NCI-H748 treated with DMSO at 0.1 percent for 48 hours (cell line): ENCODE measurements at regions not wholly inside any gene's neighbourhood (a gene's known extent, or its start where the extent isn't known, plus 50 kb on each side); places are given as distances from the start of the nearest gene placed in this dataset.
A peak's percentile ranks its signal among the peaks of the same experiment; 100 is the strongest.
"Not testable (repeated sequence)": the region's sequence is repeated elsewhere in the genome, so short reads cannot be mapped to it uniquely, and the experiment has no call there.

Source experiments
- DNase-seq: peaks from one replicate; lab custom pipeline; 2025; lab: John Stamatoyannopoulos, UW

DNA sequence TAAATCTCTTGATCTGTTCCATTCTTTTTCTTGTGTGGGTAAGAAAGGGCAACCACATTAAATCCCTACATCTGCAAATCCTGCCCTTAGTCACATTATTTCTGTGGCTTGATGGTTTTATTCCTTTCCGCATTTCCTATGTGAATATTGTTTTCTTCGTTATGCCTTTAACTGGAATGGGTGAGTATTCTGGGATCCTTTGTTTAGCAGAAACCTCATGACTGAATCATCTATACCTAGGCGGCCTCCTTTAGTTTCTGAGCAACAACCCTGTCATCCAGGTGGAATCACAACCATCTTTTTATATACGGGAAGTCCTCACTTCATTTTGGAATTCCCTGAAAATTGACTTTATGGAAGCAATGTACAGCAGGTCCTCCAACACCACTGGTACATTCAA lies 409.5 kb downstream of the DIRAS2 start:
- not testable (repeated sequence) for DNase-seq

DNA sequence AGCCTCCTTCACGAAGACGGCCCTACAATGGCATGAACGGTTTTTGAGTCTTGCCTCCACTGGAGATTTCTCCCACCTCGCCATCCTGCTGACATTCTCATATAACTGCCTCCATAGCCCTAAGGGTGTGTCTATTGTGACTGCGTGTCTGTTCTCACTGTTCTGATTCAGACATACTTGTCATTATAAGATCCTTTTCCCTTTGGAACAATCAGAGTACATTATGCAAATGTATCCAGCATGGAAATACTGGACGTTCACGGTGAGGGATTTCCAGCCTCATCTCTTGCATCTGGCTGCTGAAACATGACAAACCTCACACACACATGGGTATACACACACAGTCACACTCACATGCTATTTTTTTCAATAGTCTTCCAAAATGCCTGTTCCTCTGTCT lies 402.1 kb downstream of the DIRAS2 start:
- DNase-seq = no peak

DNA sequence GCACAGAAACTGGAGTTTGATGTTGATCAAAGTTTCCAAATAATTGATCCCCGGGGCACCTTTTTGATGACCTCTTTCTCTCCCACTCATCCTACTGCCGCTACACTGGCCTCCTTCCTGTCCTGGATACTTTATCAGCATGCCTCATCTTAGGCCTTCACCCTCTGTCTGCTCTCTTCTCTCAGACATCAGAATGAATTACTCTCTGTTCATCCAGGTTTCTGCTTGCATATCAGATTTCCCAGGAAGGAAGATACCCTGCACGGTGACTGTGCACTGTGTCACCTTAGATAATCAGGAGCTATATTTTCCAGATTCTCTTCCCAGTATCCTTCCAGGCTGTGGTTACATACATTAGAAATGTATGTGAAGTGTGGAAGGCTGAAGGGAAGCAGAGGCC lies 397.0 kb downstream of the DIRAS2 start:
- DNase-seq = no peak

DNA sequence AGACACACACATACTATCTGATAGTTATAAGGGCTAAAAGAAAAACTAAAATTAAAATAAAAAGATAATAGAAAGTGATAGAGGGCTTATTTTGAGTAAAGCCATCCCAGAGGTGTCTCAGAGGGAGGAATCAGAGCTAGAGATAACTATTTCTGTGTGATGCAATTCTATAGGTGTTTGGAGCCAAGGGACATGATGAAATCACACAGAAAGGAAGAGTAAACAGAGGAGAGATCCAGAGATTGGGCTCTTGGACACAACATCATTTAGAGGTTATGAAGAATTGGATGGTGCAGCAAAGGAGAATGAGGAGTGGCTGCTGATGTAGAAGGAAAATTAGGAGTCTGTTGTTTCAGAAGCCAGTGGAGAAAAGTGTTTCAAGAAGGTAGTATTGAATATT lies 393.5 kb downstream of the DIRAS2 start:
- DNase-seq = no peak

DNA sequence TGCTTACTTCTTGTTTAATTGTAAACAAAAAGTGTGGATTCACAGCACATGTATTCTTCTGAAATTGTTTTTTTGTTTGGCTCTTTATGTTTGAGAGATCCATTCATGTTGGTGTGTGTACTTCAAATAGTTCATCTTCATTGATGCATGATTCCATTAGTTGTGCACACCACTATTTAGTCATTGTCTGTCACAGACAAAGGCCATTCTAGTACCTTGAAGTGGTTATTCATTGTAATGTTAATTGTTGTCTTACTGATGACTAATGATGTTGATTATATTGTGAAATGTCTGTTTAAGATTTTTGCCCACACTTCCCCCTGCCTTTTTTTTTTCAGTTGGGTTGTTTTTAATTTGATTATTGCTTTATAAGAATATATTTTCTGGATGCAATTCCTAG lies 391.3 kb downstream of the DIRAS2 start:
- peak; percentile 23 for DNase-seq

DNA sequence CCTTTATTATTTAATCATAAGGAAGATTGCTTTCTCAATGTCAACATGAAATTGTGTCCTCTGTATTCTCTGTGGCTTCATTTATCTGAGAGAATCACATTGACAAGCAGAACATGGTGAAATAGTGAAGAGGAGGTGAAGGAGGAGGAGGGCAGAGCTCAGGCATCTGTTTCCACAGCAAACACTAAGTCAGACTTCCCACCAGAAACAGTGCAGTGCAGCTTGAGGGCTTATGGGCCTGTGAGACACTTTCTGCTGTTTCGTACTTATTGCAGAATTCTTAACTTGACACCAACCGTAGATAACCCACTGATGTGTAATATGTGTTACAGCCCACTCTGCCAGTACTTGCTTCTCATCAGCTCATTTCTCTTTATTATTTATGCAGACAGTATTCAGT lies 386.3 kb downstream of the DIRAS2 start:
- no peak for DNase-seq

DNA sequence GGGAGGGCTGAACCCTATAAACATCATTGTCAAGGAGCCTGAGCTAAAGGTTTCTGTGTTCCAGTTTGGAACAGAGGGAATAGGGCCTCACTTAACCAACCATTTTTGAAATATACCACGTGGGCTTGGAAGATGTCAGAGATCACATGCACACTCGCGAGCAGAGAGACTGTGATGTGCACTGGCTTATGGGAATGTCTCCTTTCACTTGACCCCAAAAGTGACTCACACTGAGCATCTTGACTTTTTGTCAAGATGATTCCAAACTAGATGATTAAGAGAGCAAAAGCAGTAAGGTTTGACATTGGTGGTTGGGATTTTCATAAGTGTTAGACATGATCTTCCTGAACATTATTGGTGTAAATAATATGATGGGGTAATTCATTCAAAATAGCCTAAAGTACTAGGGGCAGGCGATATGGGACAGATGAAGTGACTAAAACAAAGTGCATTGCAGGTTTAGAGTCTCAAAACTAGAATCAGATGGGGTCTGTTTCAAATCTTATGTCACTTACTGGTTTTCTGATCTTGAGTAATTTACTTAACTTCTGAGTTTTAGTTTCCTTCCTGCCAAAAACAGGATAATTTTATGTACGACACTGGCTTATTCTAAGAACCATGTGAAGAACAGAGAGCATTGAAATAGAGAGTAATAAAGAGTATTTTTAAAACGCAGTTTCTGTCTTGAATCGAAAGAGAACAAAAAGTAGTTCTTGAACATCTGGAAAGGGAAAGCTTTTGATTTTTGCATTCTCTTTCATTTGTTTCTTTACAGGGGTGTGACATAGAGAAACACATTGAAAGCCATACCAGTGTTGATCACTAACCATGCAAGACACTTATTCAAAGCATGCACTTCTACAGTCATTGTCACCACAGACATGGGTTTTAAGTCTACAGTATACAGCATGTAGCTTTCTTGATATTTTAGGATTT lies 383.0 kb downstream of the DIRAS2 start:
- no peak for DNase-seq

DNA sequence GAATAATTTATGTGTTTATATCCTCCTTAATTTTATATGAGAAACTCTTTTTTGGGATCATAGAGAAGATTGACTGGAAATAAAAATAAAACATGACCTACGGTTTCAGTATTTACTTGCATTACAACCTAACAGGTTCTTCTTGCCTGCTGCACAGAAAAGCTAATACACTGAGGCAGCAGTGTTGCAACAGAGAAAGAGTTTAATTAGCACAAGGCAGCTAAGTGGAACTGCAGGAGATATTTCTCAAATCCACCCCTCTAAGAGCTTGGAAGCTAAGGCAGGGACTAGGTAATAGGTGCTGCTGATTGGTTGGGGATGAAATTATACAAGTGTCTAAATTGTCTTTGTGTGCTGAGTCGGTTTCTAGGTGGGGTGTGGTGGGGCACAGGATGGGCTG lies 380.9 kb downstream of the DIRAS2 start:
- no peak for DNase-seq

DNA sequence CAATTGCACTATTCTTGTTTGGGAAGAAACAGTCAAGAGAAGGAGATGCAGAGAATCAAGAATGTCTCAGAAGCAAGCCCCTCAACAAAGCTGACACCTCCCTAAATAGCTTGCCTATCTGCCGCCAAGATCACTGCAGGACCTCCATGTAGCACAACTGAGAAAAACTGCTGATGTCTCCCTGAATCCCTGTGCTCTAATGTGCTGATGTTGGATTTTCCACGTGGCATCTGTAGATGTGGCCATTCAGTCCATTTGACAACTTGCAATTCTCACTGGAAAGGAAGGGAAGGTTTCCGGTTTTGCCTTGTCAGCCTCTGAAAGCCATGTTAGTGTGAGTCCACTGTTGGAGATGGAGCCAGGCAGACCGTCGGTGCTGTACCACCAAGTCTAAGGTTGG lies 374.0 kb downstream of the DIRAS2 start:
- DNase-seq = no peak

DNA sequence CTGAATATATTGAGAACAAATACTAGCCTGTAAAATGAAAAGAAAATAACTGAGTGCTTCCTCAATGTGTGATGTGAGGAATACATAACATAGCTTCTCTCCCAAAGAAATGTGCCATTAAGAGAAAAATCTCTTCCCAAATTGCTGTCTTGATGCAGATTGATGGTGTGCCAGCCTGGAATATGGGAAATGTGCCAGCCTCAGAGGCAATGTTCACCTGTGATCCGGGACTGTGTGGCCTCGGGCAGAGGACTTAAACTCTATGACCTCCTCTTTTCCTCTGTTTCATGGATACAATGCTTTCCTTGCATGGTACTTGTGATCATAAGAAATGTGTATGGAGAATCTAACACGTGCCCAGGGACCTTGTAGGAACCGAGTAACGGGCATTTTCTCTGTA lies 370.9 kb downstream of the DIRAS2 start:
- no peak for DNase-seq

DNA sequence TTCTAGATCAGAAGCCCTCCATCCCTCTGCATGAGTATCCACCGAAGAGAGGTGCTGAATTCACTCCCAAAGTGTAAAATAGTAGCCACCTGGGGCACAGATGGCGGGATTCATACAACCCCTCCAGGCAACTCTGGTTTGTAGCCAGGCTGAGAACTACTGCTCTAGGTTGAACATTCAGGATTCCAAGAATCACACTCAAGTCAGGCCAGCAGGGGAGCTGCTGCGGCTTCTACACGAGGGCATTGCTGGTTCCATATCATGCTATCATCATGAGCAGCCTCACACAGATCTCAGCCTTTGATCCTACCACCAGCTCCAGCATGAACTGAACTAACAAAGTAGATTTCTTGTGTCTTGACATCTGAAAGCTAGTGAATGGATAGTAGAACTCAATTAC lies 367.9 kb downstream of the DIRAS2 start:
- DNase-seq = no peak

DNA sequence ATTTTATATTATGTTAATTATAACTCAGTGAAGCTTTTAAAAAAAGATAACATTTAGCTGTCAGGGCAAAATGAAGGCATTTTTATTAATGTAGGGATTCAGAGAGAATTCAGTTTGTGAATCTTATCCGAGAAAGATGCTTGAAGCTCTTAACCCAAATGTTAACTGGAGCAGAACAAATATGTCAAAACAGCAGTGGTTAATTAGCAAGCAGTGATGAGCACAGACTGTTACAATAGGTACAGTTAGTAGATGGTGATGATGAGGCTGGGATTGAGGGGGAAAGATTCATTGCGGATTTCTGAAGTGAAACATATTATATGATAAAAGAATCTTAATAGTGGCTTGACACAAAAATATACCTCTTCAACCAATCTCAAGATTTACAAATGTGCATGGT lies 356.7 kb downstream of the DIRAS2 start:
- no peak for DNase-seq

DNA sequence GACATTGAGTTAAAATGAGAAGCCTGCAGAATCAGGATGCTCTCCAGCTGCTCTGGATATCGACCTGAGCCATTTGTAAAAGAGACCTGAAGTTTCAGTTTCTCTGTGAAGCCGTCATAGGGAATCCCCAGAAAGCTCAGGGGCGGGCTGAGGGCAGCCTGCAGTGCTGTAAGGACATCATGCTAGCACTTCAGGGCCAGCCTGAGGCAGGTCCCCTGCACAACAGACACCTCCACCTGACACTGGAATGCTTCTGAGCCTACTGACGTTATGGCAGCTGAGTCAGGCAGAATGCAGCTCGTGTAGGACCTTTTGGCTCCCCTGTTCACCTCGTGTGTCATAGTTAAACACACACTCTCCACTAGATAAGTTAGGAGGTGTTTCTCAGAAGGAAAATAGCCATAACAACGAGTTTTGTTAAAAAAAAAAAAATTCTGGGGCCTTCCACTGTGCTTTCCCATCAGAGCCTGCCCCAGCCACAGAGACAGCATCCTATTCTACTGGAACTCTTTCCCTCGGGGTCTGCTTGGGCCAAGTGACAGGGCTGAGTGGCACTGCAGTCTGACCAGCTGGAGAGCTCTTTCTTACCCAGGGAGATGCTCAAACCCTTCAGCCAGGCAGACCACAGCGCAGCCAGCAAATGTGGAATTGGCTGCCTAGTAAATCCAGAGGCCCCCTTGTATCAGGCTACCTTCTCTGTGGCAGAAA lies 354.9 kb downstream of the DIRAS2 start:
- DNase-seq = no peak

DNA sequence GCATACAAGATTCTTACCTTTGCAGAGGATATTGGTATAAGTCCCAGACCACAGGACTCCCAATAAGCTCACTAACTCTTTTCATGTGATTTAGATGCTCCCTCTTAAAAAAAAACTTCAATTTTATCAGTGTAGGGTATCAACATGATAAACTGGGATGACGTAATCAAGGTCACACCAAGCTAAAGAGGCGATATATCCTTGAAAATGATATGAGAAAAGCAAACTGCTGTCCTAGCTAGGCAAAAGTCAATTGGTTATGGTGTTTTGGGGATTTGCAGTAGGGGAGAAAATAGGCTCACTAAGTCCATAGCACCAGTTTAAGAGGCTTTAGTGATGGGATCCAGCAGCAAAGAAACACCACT lies 354.4 kb downstream of the DIRAS2 start:
- no peak for DNase-seq

DNA sequence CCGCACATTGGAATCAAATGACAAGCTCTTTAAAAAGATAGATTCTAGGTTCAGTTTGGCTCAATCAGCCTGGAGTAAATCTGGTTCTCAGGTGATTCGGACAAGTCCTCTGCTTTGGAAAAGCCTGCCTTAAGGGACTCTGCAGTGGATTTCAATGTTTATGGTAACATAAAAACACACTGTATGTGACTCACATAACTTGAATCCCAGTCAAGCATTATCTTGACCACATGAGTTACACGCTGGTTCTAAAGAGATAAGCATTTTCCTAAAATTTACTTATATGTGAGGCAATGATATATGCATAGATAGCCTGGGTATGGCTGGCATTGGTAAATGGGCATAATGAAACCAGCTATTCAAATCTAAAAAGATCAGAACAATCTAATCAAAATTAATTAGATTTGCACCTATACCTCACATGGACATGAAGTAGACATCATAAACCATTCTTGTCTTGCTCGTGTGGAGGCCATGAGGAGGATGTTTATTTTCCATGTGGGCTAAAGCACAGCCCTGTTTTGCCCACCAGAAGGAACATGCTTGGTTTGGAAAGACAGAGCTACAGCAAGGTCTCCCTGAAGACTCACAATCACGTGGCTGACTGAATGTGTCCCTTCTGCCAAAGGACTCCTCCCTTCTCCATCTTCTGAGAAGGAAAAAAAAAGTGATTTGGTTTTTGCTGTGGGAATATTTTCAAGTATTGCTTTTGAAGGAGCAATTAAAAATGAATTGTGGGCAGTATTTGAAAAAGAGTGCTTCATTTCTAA lies 351.7 kb downstream of the DIRAS2 start:
- no peak for DNase-seq

DNA sequence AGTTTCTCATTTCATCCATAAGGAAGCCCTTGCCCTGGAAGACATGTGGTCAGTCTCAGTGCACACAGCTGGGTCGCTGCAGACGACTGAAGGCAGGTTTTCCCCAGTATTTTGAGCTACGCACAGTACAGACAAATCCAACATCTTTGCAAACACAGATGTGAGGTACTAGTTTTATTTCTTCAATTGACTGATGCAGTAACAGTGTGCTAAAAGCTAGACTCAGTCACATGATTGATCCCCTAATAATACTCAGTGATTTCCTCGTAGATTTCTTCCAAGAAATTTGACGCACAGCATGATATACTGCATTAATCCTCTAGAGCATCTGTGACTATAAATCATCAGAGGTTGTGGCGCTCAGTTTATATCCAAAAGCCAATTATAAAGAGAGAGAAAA lies 346.1 kb downstream of the DIRAS2 start:
- DNase-seq = no peak

DNA sequence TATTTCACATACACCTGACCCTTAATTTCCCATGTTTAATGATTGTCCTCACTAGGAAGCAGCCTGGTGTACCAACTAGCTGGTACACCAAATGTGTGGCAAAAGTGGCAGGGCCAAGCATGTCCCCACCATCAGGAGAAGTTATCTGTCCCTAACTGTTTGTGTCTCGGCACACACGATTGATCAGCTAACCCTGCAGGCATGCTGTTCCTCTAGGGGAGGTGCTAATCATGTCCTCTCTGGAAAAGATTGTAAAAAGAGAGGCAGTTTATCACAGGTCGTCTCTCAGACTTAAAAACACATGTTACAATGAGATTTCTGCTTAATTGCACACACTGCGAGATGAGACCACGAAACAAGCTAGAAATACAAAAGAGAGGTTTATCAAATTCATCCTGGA lies 342.7 kb downstream of the DIRAS2 start:
- DNase-seq = no peak

DNA sequence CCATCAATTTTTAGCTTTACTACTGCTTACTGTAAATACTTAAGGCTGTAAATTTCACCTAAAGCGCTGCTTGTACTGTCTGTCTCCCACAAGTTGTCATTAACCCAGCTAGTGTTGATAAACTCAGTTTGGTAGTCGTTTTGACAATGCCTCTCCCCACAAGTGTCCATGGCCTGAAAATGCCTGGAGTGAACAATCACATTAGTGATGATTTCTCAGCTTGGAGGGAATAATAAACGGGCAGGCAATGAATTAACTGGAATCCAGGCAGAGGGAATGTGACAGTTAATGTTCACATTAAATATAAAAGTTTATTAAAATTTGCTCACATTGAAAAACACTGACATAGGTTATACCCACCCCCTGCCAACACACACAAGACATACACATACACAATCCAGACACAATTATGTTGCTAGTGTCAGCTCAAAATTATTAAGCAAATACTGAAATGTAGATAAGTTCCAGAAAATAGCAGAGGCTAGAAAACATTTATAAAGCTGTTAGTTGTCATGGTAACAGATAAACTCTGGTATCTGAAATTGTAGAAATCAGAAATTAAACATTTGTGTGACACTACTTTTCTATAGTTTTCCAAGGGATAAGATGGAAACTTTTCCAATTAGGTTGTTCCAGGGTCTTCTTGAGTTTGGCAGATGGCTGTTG lies 341.9 kb downstream of the DIRAS2 start:
- DNase-seq = peak; percentile 20

DNA sequence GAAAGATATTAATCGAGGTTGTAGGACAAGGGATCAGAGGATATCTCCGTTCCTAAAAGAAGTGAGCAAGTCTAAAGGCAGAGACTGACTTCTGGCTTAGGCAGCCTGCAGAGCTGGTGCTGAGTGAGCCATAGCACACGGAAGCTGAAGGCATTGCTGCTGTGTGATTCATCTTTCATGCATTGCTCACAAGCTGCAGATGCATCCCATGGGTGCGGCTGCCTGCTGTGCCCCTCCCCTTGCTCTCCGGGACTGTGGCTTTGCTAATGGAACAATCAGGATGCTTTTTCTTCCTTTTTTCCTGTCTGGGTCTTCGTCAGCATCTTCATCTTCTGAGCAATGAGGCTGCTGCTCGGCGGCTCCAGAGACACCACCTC lies 341.4 kb downstream of the DIRAS2 start:
- peak; percentile 30 for DNase-seq

DNA sequence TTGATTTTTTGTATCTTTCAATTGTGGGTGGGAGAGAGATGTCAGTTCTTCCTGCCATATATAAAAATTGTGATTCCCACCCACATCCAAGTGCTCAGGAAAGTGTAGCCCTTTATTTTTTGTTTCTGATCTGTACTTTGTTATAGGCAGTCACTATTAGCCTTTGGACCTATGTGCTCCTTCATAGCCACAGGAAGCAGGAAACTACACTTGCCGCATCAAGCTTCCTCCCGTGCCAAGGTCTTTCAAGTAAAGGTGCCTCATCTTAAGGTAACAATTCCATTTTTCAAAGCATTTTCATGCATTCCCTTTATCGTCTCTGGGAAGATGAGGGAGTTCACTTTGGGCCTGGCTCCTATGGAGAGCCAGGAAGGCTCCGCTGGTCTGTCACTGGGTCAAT lies 339.0 kb downstream of the DIRAS2 start:
- no peak for DNase-seq

DNA sequence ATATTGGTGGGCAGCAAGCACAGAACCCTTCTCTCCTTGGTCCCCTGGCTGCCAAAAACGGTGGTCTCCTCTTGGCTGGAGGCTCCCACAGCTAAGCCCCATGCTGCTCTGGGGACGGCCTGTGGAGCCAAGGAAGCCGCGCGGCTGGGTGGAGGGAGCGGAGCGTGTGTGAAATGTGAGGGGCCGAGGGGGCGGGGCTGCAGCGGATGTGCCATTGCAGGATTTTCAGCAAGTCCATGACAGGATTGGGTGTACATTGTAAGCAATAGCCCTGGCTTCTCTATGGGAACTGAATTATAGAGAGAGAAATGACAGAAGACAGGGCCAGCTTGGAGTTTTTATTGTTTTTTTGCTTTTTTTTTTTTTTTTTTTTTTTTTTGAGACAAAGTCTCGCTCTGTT lies 336.5 kb downstream of the DIRAS2 start:
- DNase-seq = no peak

DNA sequence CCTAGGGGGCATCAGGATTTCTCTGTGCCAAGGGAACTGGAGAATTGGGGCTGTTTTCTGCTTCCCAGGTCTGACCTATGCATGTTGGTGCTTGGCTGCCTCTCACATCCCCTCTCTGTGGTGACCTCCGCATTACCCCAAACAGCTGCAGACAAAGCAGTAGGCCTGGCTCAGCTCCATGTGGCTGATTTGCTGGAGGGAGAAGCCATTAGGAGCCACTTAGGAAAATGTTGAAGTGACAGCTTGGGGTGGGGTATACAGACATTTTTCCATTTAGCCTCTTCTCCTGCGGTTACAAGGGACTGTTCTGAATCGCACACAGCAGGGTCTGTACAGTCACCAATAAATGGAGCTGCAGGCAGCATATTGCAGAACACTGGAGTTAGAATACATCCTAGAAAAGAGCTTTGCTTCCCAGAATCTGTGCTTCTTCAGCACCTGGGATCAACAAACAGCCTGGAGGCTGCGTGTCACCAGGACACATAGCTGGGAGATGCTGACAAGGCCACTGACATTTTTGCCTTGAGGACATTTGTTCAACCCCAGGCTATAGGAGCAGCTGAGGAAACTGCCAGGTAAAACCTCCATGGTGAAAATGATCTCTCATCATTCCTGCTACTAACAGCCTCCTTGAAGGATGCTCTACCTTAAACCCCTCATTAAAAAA lies 335.3 kb downstream of the DIRAS2 start:
- DNase-seq = no peak
